RWPE2 (cell line): ENCODE measurements at regions not wholly inside any gene's neighbourhood (a gene's known extent, or its start where the extent isn't known, plus 50 kb on each side); places are given as distances from the start of the nearest gene placed in this dataset.
A peak's percentile ranks its signal among the peaks of the same experiment; 100 is the strongest.

Experiments
- ATAC-seq: fragments of 200-7000 bp; cut with Tn5 transposase; 3 replicates; pipeline ENCODE4 v1.9.1; 2021; ENCODE audit warnings: low read depth
- DNase-seq: peaks from one replicate; pipeline ENCODE4 v3.0.0-alpha.2; 2020; ENCODE audit warnings: low spot score
- H3K27ac ChIP-seq: fragments of 450-650 bp; 2 replicates; pipeline ENCODE4 v1.5.1; 2017; ENCODE audit warnings: mild to moderate bottlenecking; ENCODE audit not compliant: poor library complexity, severe bottlenecking
- H3K27me3 ChIP-seq: fragments of 250-450 bp; sonication (Bioruptor Pico); 2 replicates; pipeline ENCODE4 v1.5.1; 2021; ENCODE audit warnings: mild to moderate bottlenecking, moderate library complexity; ENCODE audit not compliant: insufficient read depth, poor library complexity, severe bottlenecking
- H3K36me3 ChIP-seq: fragments of 250-450 bp; sonication (Bioruptor Pico); 2 replicates; pipeline ENCODE4 v1.5.1; 2020; ENCODE audit warnings: low read depth, mild to moderate bottlenecking, moderate library complexity
- H3K4me1 ChIP-seq: fragments of 250-450 bp; sonication (Bioruptor Pico); 2 replicates; pipeline ENCODE4 v1.5.1; 2021; ENCODE audit warnings: mild to moderate bottlenecking, moderate library complexity; ENCODE audit not compliant: insufficient read depth, poor library complexity, severe bottlenecking
- H3K4me3 ChIP-seq: fragments of 250-450 bp; sonication (Bioruptor Pico); 2 replicates; pipeline ENCODE4 v1.5.1; 2021; ENCODE audit warnings: mild to moderate bottlenecking, moderate library complexity; ENCODE audit not compliant: severe bottlenecking
- H3K9me3 ChIP-seq: fragments of 250-450 bp; sonication (Bioruptor Pico); 2 replicates; pipeline ENCODE4 v1.5.1; 2021; ENCODE audit warnings: mild to moderate bottlenecking, moderate library complexity; ENCODE audit not compliant: severe bottlenecking
- TF ChIP-seq, protein P1 (sequence below): fragments of 450-650 bp; IDR thresholded peaks from one replicate; pipeline ENCODE4 v1.5.1; 2017; ENCODE audit warnings: mild to moderate bottlenecking, moderate library complexity; ENCODE audit not compliant: poor library complexity, severe bottlenecking

DNA sequence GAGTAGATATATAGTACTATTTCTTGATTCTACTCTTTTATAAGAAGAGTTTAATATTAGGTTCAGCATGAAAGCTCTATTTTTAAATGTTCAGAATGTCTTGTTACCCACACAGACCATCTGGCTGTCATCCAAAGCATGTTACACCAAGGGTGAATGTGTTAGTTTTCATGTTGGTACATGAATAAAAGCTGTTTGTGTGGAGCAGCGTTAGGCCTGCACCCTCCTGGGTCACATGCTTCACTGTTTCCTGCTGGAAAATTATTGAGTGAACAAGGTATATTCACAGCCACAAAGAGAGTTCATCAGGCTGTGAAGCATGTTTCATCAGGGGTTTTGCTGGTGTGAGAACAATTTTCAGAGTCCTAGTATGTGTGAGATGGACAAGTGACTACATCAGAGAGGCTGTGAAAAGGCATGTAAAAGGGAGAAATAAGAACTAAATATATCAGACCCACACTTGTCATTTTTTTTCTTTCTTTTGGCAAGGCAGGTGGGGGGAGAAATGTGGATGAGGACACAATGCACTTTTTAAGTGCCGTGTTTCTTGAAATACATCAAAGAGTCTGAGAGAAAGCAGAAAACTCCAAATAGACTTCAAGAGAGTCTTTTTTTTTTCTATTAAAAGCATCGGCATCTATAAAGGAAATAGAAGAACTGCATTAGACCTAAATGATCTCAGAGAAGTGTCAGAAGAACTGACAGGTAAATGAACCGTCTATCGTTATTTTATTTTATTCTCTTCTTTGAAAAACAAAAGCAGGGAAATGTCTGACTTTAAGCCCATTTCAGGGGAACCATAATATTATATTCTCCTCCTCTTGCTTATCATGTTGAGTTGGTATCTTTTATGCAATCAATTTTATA, 2429.7 kb downstream of the PCDH7 start:
- H3K4me1 ChIP-seq = no peaks in the 10 kb centered on the region
- H3K36me3 ChIP-seq = no peaks in the 10 kb centered on the region
- H3K9me3 ChIP-seq = no peaks in the 10 kb centered on the region
- DNase-seq (no peak), ATAC-seq (peak; percentile 51; the same call in 1 of the 3 replicates)
- no peak overlapping the region for H3K27ac ChIP-seq
- H3K4me3 ChIP-seq = no peak overlapping the region
- TF ChIP-seq, protein P1, sequence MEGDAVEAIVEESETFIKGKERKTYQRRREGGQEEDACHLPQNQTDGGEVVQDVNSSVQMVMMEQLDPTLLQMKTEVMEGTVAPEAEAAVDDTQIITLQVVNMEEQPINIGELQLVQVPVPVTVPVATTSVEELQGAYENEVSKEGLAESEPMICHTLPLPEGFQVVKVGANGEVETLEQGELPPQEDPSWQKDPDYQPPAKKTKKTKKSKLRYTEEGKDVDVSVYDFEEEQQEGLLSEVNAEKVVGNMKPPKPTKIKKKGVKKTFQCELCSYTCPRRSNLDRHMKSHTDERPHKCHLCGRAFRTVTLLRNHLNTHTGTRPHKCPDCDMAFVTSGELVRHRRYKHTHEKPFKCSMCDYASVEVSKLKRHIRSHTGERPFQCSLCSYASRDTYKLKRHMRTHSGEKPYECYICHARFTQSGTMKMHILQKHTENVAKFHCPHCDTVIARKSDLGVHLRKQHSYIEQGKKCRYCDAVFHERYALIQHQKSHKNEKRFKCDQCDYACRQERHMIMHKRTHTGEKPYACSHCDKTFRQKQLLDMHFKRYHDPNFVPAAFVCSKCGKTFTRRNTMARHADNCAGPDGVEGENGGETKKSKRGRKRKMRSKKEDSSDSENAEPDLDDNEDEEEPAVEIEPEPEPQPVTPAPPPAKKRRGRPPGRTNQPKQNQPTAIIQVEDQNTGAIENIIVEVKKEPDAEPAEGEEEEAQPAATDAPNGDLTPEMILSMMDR = no peak
- H3K27me3 ChIP-seq = no peaks in the 10 kb centered on the region

DNA sequence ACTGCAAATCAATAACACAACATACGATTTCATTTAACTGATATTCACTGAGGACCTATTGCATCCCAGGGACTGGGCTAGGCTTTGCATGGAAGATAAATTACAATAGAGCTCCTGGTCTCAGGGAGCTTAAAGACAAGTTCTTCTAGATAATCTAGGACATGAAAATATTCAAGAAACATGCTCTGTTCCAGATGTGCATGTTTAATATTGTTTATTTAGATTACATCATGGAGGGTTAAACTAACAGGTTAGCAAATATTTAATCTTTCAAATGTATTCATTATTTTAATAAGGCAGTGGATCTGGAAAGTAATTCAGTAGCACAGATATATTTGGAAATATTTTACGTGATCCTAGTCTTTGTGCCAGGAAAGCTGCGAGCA, 2430.3 kb downstream of the PCDH7 start:
- Histone ChIP-seq H3K27me3 (no peaks in the 10 kb centered on the region), H3K4me3 (no peak overlapping the region), H3K27ac (no peak overlapping the region), H3K36me3 (no peaks in the 10 kb centered on the region), H3K9me3 (no peaks in the 10 kb centered on the region), H3K4me1 (no peaks in the 10 kb centered on the region)
- DNase-seq (no peak), ATAC-seq (no peak)
- TF ChIP-seq, protein P1 = no peak

DNA sequence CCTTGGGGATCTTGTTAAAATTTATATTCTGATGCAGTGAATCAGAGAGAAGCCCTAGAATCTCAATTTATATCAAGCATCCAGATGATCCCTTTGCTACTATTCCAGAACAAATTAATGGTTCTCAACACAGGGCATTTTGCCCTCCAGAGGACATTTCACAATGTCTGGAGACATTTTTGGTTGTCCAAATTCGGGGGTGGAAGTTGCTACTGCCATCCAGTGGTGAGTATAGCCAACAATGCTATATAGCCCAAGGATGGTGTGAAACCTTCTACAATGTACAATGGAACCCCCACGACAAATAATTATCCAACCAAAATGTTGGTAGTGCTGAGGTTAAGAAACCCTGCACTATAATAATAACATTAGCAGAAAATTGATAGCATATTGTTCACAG, 2440.0 kb downstream of the PCDH7 start:
- H3K27ac ChIP-seq = no peak overlapping the region
- H3K9me3 ChIP-seq = no peaks in the 10 kb centered on the region
- peak; percentile 60; the same call in 2 of the 3 replicates for ATAC-seq
- no peak for DNase-seq
- no peaks in the 10 kb centered on the region for H3K27me3 ChIP-seq
- no peaks in the 10 kb centered on the region for H3K36me3 ChIP-seq
- H3K4me1 ChIP-seq = no peaks in the 10 kb centered on the region
- TF ChIP-seq, protein P1 = peak; percentile 66
- no peak overlapping the region for H3K4me3 ChIP-seq

DNA sequence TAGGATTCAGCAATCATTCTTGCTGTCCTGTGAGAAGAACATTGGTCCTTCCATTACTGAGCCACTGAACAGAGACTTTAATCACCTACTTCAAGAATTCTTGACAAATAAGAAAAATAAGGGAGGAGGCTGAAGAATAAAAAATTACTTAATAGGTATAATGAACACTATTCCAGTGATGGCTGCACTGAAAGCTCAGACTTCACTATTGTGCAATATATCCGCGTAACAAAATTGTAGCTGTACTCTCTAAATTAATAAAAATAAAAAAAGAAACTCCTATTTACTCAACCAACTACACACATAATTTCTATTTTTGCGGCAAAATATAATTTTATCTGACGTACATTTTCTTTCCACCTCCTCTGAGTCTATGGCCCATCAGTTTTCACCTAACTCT, 2441.0 kb downstream of the PCDH7 start:
- H3K27ac ChIP-seq = no peak overlapping the region
- H3K9me3 ChIP-seq = no peaks in the 10 kb centered on the region
- H3K27me3 ChIP-seq = no peaks in the 10 kb centered on the region
- DNase-seq (no peak), ATAC-seq (no peak)
- TF ChIP-seq, protein P1 = no peak
- no peak overlapping the region for H3K4me3 ChIP-seq
- no peaks in the 10 kb centered on the region for H3K4me1 ChIP-seq
- H3K36me3 ChIP-seq = no peaks in the 10 kb centered on the region

DNA sequence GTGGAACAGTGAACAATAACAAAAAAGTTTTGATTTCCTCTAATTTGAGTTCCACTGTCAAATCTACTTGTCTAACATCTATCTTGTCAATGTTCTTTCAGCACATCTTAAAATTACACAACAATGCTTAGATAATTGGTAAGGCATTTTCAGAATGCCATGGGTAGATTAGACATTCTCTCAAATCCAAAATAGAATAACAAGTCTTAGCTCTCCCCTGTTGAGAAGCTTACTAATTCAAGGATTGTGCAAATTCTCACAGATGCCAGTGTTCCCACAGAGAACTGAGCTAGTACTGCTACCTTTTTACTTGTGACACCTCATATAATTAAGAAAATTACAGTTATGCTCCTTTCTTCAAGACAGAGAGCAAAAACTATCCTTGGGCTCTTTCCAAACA, 2442.0 kb downstream of the PCDH7 start:
- TF ChIP-seq, protein P1 = no peak
- Histone ChIP-seq H3K4me3 (no peak overlapping the region), H3K27ac (no peak overlapping the region), H3K4me1 (no peaks in the 10 kb centered on the region), H3K36me3 (no peaks in the 10 kb centered on the region), H3K27me3 (no peaks in the 10 kb centered on the region), H3K9me3 (no peaks in the 10 kb centered on the region)
- no peak for DNase-seq
- ATAC-seq = no peak
